Panc1 (cell line): ENCODE measurements at regions not wholly inside any gene's neighbourhood (a gene's known extent, or its start where the extent isn't known, plus 50 kb on each side); places are given as distances from the start of the nearest gene placed in this dataset.

Experiments used
- ATAC-seq: fragments of 200-7000 bp; cut with Tn5 transposase; 2 replicates; pipeline ENCODE4 v1.9.1; 2020; ENCODE audit warnings: mild to moderate bottlenecking, moderate library complexity
- BruUV-seq: library from RNA; stranded (reverse); fragments of 400-500 nt; replicated peaks from 2 replicates; lab custom pipeline; 2021; lab: Mats Ljungman, UMichigan
- CTCF ChIA-PET: fragments of 300-600 bp; sonication (Branson Sonifier 250); formaldehyde crosslinking; loops from one replicate; lab custom pipeline; 2022; ENCODE audit warnings: antibody characterized with exemption; lab: Charles Lee
- POLR2A ChIA-PET: fragments of 300-600 bp; sonication (Branson Sonifier 250); formaldehyde crosslinking; loops from one replicate; lab custom pipeline; 2022; ENCODE audit warnings: antibody characterized with exemption; lab: Charles Lee
- DNase-seq: peaks from one replicate; pipeline ENCODE4 v3.0.0-alpha.2; 2010; ENCODE audit warnings: low read depth, low spot score
- H3K27ac ChIP-seq: 2 replicates; pipeline ENCODE4 v1.5.1; 2011; ENCODE audit warnings: mild to moderate bottlenecking, low read length, inconsistent platforms
- H3K27me3 ChIP-seq: fragments of 200-500 bp; sonication (Bioruptor generic); 2 replicates; pipeline ENCODE4 v1.6.0; 2014; ENCODE audit warnings: low read length, inconsistent platforms; ENCODE audit not compliant: control insufficient read depth, insufficient read depth
- H3K36me3 ChIP-seq: fragments of 200-500 bp; sonication (Bioruptor generic); 2 replicates; pipeline ENCODE4 v1.5.1; 2014; ENCODE audit warnings: inconsistent platforms, mild to moderate bottlenecking, low read length, moderate library complexity; ENCODE audit not compliant: control insufficient read depth, insufficient read depth
- H3K4me1 ChIP-seq: 2 replicates; pipeline ENCODE4 v1.5.1; 2011; ENCODE audit warnings: inconsistent platforms, mild to moderate bottlenecking, low read length, moderate library complexity; ENCODE audit not compliant: control insufficient read depth, insufficient read depth
- H3K4me3 ChIP-seq, 2 experiments: 2 replicates each; pipeline ENCODE4 v1.5.1; 2011 to 2012; ENCODE audit warnings: low read depth in 2 of 2, low read length in 2 of 2, mild to moderate bottlenecking in 2 of 2, inconsistent platforms in 1 of 2, moderate library complexity in 1 of 2
- H3K9me3 ChIP-seq: fragments of 200-500 bp; sonication (Bioruptor generic); 2 replicates; pipeline ENCODE4 v1.5.1; 2014; ENCODE audit warnings: low read depth, mild to moderate bottlenecking, inconsistent platforms, low read length, moderate library complexity; ENCODE audit not compliant: control insufficient read depth, insufficient read depth
- CTCF ChIP-seq: fragments of 450-650 bp; IDR thresholded peaks from 2 replicates; pipeline ENCODE4 v1.5.1; 2017; ENCODE audit warnings: mild to moderate bottlenecking
- POLR2AphosphoS5 ChIP-seq: IDR thresholded peaks from 2 replicates; pipeline ENCODE4 v1.6.1; 2012; ENCODE audit warnings: mild to moderate bottlenecking, low read depth, low read length, moderate library complexity
- SIN3A ChIP-seq: IDR thresholded peaks from 2 replicates; pipeline ENCODE4 v1.6.1; 2012; ENCODE audit warnings: low read depth, mild to moderate bottlenecking, low read length, moderate library complexity, borderline replicate concordance; ENCODE audit not compliant: insufficient read depth
- TCF7L2 ChIP-seq: IDR thresholded peaks from 2 replicates; pipeline ENCODE4 v1.6.1; 2011; ENCODE audit warnings: mild to moderate bottlenecking, low read depth, low read length, inconsistent platforms
- in situ Hi-C: cut with HindIII; loops from 2 replicates; pipeline ENCODE4 v1.10.0; 2016; ENCODE audit warnings: low sequenced_read_pairs, low pct_unique_long_range_greater_than_20kb
- intact Hi-C: fragments of 100-400 bp; cut with micrococcal nuclease; formaldehyde crosslinking; loops from one replicate; pipeline ENCODE4 v1.10.0; 2022; ENCODE audit not compliant: unreplicated experiment
- TF ChIP-seq, protein P1 (sequence below), 2 experiments: IDR thresholded peaks; 2 replicates each; pipeline ENCODE4 v1.6.1; 2011 to 2012; ENCODE audit warnings: low read depth in 2 of 2, control low read depth in 1 of 2, low read length in 1 of 2, mild to moderate bottlenecking in 1 of 2, moderate library complexity in 1 of 2; ENCODE audit not compliant: insufficient read depth in 1 of 2

- ChIA-PET POLR2A (no interaction called here), CTCF (no interaction called here)
- no peak overlapping the region for H3K27ac ChIP-seq
- no peaks in the 10 kb centered on the region for H3K27me3 ChIP-seq
- H3K4me3 ChIP-seq = no peak overlapping the region
- ATAC-seq = no peak
- H3K4me1 ChIP-seq = no peaks in the 10 kb centered on the region
- TF ChIP-seq SIN3A (no peak), POLR2AphosphoS5 (no peak), TCF7L2 (no peak)
- DNase-seq = no peak
- no peaks in the 10 kb centered on the region for H3K9me3 ChIP-seq
- in situ Hi-C loops (no loop called here), intact Hi-C loops (no loop called here)
- BruUV-seq = no TSS peak
- H3K36me3 ChIP-seq = no peaks in the 10 kb centered on the region
Observed at GRCh38 chr4:179803857-179804256, 2361.6 kb upstream of the AGA start.

GRCh38 chr4:179804440-179804839 lies 2362.2 kb upstream of the AGA start:
- in situ Hi-C loops = no loop called here
- ChIA-PET POLR2A (no interaction called here), CTCF (no interaction called here)
- no TSS peak for BruUV-seq
- TF ChIP-seq SIN3A (no peak), POLR2AphosphoS5 (no peak), CTCF (no peak)
- TF ChIP-seq, protein P1, sequence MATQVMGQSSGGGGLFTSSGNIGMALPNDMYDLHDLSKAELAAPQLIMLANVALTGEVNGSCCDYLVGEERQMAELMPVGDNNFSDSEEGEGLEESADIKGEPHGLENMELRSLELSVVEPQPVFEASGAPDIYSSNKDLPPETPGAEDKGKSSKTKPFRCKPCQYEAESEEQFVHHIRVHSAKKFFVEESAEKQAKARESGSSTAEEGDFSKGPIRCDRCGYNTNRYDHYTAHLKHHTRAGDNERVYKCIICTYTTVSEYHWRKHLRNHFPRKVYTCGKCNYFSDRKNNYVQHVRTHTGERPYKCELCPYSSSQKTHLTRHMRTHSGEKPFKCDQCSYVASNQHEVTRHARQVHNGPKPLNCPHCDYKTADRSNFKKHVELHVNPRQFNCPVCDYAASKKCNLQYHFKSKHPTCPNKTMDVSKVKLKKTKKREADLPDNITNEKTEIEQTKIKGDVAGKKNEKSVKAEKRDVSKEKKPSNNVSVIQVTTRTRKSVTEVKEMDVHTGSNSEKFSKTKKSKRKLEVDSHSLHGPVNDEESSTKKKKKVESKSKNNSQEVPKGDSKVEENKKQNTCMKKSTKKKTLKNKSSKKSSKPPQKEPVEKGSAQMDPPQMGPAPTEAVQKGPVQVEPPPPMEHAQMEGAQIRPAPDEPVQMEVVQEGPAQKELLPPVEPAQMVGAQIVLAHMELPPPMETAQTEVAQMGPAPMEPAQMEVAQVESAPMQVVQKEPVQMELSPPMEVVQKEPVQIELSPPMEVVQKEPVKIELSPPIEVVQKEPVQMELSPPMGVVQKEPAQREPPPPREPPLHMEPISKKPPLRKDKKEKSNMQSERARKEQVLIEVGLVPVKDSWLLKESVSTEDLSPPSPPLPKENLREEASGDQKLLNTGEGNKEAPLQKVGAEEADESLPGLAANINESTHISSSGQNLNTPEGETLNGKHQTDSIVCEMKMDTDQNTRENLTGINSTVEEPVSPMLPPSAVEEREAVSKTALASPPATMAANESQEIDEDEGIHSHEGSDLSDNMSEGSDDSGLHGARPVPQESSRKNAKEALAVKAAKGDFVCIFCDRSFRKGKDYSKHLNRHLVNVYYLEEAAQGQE (IDR thresholded peaks at IDR 0.05; ENCODE audit: insufficient read depth in 1 of 2, low read depth in 2 of 2, low read length in 1 of 2) = no peak
- DNase-seq (no peak), ATAC-seq (no peak)
- intact Hi-C loops = no loop called here
- no peak overlapping the region for H3K27ac ChIP-seq
- no peak overlapping the region for H3K4me3 ChIP-seq
- no peaks in the 10 kb centered on the region for H3K36me3 ChIP-seq
- H3K27me3 ChIP-seq = no peaks in the 10 kb centered on the region
- H3K4me1 ChIP-seq = no peaks in the 10 kb centered on the region
- no peaks in the 10 kb centered on the region for H3K9me3 ChIP-seq

DNA sequence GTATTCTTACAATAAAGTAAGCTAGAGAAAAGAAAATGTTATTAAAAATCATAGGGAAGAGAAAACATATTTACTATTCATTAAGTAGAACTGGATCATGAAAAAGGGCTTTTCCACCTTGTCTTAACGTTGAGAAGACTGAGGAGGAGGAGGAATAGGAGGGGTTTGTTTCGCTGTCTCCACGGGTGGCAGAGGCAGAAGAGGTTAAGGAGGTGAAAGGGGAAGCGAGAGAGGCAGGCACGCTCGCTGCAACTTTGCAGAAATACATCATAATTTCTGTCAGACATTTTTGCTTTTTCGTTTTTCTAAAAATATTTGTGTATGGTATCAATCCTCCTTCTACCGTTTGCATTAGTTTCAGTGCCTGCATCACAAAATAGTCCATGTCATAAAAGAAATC lies 2375.1 kb upstream of the AGA start:
- in situ Hi-C loops = no loop called here
- ATAC-seq = no peak
- CTCF ChIA-PET = no interaction called here

More for the DNA sequence above, 2375.1 kb upstream of the AGA start:
- POLR2A ChIA-PET = no interaction called here
- Histone ChIP-seq H3K36me3 (no peaks in the 10 kb centered on the region), H3K9me3 (no peaks in the 10 kb centered on the region), H3K4me3 (no peak overlapping the region), H3K4me1 (no peaks in the 10 kb centered on the region), H3K27ac (no peak overlapping the region), H3K27me3 (no peaks in the 10 kb centered on the region)
- DNase-seq = no peak
- intact Hi-C loops = no loop called here
- no peak for TF ChIP-seq TCF7L2
- BruUV-seq = no TSS peak
